Spleen (tissue), 7 donors: ENCODE measurements at regions not wholly inside any gene's neighbourhood (a gene's known extent, or its start where the extent isn't known, plus 50 kb on each side); places are given as distances from the start of the nearest gene placed in this dataset.
"Not testable (repeated sequence)": the region's sequence is repeated elsewhere in the genome, so short reads cannot be mapped to it uniquely, and the experiment has no call there.

Source experiments
- CTCF ChIP-seq, 11 experiments: fragments of 200-600 bp in 7 of 11; fragments of 450-650 bp in 4 of 11; sonication (generic) in 4 of 11; IDR thresholded peaks in 8 of 11; conservative IDR thresholded peaks in 3 of 11; 1 replicate in 7 of 11; 2 replicates in 4 of 11; pipeline versions ENCODE4 v1.4.0 to v1.8.0; 2016 to 2021; ENCODE audit warnings: antibody characterized with exemption in 11 of 11, inconsistent platforms in 4 of 11, mild to moderate bottlenecking in 1 of 11
- POLR2A ChIP-seq, 3 donors: fragments of 450-650 bp; IDR thresholded peaks; one replicate each; pipeline ENCODE4 v1.5.1; 2017; ENCODE audit warnings: antibody characterized with exemption in 3 of 3, mild to moderate bottlenecking in 1 of 3
- POLR2AphosphoS5 ChIP-seq, 3 donors: sonication (generic); formaldehyde crosslinking; IDR thresholded peaks; one replicate each; pipeline ENCODE4 v1.5.1; 2017; ENCODE audit warnings: antibody characterized with exemption in 3 of 3
- donor health status: DM: no; HTN: no; CAD: no; lungs with moderate emphysema.
- donor health status: DM: no; HTN: no; CAD: no.
- donor health status: DM: no; HTN: no; CAD: no.

GRCh38 chr5:62238584-62238983 is 67.4 kb upstream of the KIF2A start:
- TF ChIP-seq CTCF (IDR thresholded peaks at IDR 0.05 in 8 of 11, conservative IDR thresholded peaks at IDR 0.05 in 3 of 11); POLR2A (IDR thresholded peaks at IDR 0.05); POLR2AphosphoS5 (IDR thresholded peaks at IDR 0.05): not testable (repeated sequence)
